ENCODE measurements at regions not wholly inside any gene's neighbourhood (a gene's known extent, or its start where the extent isn't known, plus 50 kb on each side); places are given as distances from the start of the nearest gene placed in this dataset.

DNA sequence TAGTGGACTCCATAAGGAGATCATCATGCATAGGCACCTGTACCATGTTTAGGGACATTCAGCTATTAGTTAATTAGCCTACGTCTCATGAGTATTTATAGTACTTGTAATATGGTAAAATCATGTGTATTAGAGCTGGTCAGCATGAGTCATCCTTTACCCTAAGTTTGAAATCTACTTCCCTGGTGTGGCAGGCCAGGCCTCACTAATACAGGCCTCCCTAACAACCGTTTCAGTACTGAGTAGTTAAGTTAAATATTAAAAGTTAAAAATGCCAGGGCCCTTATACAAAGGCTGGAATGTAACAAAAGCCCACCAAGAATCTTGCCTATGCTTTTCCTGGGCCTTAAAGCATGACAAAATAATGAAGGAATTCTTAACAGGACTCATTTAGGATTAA lies 356.3 kb upstream of the DPYD start:
- TF ChIP-seq EZH2phosphoT487 (IDR thresholded peaks at IDR 0.05; ENCODE audit: insufficient read depth, low read depth), result no peak
- TF ChIP-seq EZH2 (IDR thresholded peaks at IDR 0.05; ENCODE audit: insufficient read depth, poor library complexity, severe bottlenecking), result no peak
